GM21447 (cell line): ENCODE measurements at regions not wholly inside any gene's neighbourhood (a gene's known extent, or its start where the extent isn't known, plus 50 kb on each side); places are given as distances from the start of the nearest gene placed in this dataset.

Experiments used
- ATAC-seq: cut with Tn5 transposase; IDR thresholded peaks from one replicate; pipeline ENCODE4 v1.9.1; 2021; ENCODE audit not compliant: unreplicated experiment

DNA sequence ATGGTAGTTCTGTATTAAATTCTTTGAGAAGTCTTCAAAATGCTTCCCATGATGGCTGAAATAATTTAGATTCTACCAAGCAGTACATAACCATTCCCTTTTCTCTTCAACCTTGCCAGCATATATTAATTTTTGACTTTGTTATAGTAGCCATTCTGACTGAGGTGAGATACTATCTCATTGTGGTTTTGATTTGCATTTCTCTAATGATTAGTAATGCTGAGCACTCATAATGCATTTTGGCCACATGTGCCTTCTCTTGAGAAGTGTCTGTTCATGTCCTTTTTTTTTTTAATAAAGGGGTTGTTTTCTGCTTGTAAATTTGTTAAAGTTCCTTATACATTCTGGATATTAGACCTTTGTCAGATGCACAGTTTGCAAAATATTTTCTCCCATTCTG, 173.9 kb downstream of the CALCRL start:
- no peak for ATAC-seq

DNA sequence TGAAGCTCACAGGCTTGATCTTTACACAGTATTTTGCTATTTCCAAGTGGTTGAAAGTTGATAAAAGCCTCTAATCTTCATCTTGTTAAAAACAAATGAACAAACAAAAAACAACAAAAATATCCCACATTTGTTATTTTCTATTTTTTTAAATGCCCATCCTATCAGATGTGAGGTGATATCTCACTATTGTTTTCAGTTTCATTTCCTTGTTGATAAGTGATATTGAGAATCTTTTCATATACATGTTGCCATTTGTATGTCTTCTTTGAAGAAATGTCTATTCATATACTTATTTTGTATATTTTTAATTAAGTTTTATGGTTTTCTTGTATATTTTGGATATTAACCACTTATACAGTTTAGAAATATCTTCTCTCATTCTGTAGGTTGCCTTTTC, 175.8 kb downstream of the CALCRL start:
- no peak for ATAC-seq

DNA sequence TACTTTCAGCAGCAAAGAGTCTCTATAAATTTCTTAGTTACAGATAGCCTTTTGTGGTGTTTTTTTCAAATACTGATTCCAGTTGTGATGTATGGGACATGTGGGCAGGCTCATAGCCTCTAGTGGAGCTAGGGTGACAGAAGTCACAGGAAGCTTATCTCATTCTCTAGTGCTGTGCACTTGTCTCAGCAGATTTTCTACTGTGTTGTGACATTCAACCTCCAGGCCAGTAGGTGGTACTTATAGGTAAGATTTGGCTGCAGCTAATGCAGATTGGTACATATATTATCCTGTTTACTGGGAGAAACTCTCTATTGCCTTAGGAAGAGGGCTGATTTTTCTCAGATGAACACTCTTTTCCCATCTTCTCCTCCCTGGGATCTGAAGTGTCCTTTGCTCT, 176.2 kb downstream of the CALCRL start:
- no peak for ATAC-seq

GRCh38 chr2:187266645-187267044, 181.4 kb downstream of the CALCRL start:
- ATAC-seq: no peak

GRCh38 chr2:187266147-187266546, 181.9 kb downstream of the CALCRL start:
- ATAC-seq: no peak

DNA sequence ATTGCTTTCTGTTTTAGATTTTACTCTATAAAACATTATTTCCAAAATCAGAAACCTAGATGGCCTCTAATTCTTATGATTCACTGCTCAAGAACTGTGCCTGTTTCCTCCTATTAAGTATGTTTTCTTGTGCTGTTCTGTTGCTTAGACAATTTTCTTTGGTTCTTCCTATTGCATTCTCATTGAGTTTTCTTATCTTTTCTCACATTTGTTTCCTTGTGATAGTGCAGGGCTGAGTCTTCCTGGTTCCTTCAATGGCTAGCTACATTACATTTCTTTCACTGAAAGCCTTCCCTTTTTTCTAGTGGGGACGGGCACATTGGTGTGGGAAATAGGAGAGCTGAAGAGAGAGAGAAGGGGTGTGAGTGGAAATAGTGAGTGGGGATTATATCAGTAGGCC, 183.4 kb downstream of the CALCRL start:
- no peak for ATAC-seq

GRCh38 chr2:187263675-187264560, 184.1 kb downstream of the CALCRL start:
- ATAC-seq: no peak

DNA sequence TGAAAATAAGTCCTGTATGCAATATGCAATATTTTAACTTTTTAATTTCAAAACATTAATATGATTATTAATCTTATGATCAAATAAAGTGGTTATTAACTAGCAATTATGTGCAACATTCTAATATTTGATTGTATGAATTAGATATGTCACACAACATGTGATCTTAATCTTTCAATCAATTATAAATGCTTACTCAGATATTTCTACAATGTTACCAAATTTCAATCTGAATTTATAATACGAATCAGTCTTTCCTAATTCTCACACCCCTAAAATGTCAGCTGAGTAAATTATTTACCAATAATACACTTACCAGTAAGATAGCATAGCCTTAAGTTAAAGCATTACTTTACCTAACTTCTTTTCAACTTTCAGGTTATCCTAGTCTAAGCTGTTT, 186.3 kb downstream of the CALCRL start:
- no peak for ATAC-seq

- ATAC-seq: no peak
Measured at GRCh38 chr2:187252063-187252462, 196.0 kb downstream of the CALCRL start.

DNA sequence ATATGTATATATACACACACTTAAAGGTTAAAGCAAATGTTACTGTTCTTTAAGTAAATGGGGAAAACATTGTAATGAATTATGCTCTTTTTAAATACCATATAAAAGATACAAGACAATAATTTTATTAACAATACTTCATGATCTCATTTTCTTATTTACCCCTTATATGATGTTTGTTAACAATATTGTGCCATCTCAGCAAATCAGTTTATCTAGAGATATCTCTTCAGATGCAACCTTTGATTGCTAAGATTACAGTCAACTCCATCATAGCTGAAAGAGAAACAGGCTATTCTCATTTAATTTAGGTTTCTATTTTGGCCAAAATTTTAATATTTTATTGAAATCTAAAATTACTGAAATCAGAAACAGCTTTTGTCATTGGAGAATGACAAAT, 197.9 kb downstream of the CALCRL start:
- ATAC-seq: no peak

- no peak for ATAC-seq
Measured at GRCh38 chr2:187233811-187234210, 214.2 kb downstream of the CALCRL start.

DNA sequence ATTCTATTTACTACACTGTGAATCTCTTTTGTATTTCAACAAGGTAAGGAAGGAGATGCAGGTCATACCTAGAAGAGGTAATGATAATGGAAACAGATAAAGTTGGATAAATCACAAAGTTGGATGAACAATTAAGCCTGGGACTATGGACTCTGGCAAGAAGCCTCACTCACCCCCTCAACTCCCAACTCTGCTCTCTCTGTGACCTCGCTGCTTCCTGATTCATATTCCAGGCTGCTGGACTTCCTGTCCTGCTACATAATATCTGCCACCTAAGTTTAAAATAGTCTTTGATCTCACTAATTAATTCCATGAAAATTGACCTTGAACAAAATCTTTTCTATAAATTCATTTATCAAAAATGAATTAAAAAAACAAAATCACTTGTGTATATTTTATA, 215.3 kb downstream of the CALCRL start:
- no peak for ATAC-seq

- no peak for ATAC-seq
Measured at GRCh38 chr2:187230088-187230487, 218.0 kb downstream of the CALCRL start.

- ATAC-seq: no peak
Measured at GRCh38 chr2:187228986-187229385, 219.1 kb downstream of the CALCRL start.

DNA sequence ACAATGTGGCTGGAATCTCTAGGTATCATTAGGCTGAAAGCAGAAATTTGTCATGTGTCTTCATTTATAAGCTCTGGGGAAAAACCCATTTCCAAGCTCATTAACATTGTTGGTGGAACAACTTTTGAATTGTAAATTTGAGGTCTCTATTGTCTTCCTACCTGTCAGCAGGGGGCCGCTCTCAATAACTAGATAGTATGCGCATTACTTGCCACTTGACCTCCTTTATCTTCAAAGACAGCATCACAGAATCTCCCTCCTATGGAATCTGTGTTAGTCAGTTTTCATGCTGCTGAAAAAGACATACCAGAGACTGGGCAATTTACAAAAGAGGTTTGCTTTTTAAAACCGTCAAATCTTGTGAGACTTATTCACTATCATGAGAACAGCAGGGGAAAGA, 223.1 kb downstream of the CALCRL start:
- no peak for ATAC-seq

GRCh38 chr2:187220071-187220470, 228.0 kb downstream of the CALCRL start:
- no peak for ATAC-seq

GRCh38 chr2:187215532-187216240, 232.4 kb downstream of the CALCRL start:
- ATAC-seq: no peak

DNA sequence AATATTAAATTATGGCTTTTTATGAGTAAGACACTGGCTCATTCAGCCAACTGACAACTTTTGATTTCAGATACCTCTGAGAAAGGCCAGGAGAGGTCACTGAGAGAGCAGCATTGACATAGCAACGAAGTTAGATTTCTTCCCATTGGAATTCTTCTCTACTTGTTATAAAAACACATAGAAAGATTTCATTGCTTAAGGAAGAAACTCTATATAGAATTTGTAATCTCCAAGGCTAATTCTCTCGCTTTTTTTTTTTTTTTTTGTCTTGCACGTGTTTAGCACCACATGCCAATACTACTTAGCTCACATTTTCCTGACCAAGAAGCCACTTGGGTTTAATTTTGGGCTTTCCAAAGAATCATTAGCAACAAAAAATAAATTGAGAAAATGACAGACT, 233.7 kb downstream of the CALCRL start:
- no peak for ATAC-seq

DNA sequence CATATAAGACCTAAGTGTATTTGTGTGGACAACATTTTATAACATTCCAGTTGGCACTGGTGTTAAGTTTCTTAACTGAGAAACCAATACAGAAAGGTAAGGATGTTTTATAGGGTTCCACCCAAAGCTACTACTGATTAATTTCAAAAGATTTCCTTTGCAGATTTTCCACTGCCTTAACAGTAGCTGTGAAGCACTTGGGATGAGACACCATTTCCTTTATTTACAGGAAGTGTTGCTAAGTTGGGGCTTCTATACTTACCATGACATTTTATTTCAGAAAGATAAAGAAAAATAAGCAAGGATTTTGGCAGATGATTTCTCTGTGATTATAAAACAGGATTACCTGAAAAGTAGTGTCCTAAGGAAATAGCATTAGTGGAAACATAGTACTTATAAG, 234.3 kb downstream of the CALCRL start:
- ATAC-seq: no peak

GRCh38 chr2:187210726-187211125, 237.3 kb downstream of the CALCRL start:
- no peak for ATAC-seq

DNA sequence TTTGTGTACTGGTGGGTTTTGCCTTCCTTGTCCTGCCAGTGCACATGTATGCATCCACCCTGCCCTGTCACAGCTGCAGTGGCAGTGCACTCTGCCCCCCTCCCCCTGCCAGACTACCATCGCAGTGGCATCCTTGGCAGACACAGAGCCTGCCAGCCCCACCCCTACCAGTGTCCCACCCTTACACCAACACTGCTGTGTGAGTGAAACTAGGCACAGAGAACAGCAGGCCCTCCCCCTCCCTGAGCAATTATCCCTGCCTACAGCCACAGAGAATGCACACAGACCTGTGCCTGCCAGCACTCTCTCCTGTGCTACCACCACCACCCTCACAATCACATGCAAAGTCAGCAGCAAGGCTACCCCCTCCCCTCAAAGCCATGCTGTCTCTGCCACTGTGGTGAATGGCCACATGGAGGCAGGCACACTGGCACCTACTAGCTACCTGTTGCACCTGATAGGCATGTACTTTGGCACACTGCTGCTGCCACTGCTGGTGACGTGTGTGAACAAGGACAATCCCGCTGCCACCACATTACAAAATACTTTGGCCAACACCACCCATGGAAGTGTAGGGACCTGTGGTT, 239.8 kb downstream of the CALCRL start:
- no peak for ATAC-seq

GRCh38 chr2:187207126-187207525, 240.9 kb downstream of the CALCRL start:
- ATAC-seq: no peak
